ENCODE measurements at regions not wholly inside any gene's neighbourhood (a gene's known extent, or its start where the extent isn't known, plus 50 kb on each side); places are given as distances from the start of the nearest gene placed in this dataset.

DNA sequence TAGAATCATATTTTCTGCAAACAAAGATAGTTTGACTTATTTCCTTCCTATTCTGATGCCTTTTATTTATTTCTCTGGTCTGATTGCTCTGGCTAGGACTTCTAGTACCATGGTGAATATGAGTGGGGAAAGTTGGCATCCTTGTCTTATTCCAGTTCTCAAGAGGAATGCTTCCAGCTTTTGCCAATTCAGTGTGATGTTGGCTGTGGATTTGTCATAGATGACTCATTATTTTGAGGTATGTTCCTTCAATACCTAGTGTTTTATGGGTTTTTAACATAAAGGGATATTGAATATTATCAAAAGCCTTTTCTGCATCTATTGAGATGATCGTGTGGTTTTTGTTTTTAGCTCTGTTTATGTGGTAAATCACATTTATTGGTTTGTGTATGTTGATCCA is 139.4 kb upstream of the CNTN1 start:
- Histone ChIP-seq H3K4ac (ENCODE audit: low read depth, low read length) (no peak overlapping the region), H4K5ac (ENCODE audit: insufficient read length, low read depth, low read length) (no peak overlapping the region), H3T11ph (ENCODE audit: low read length) (no peak overlapping the region), H3K27ac (ENCODE audit: insufficient read length, low read depth, low read length) (no peak overlapping the region), H2AFZ (ENCODE audit: low read length) (no peak overlapping the region), H4K91ac (ENCODE audit: insufficient read length, low read depth, low read length) (no peak overlapping the region), H2BK20ac (ENCODE audit: low read depth, low read length, poor library complexity, severe bottlenecking) (no peak overlapping the region), H3K14ac (ENCODE audit: insufficient read depth, low read length) (no peak overlapping the region), H3K9ac (ENCODE audit: extremely low read depth, insufficient read length, low read length) (no peak overlapping the region), H4K8ac (replicated peaks; ENCODE audit: insufficient read length, low read depth, low read length) (no peak overlapping the region), H3K9me3 (ENCODE audit: control insufficient read depth, low read depth, low read length) (no peaks in the 10 kb centered on the region), H4K20me1 (ENCODE audit: control insufficient read depth, insufficient read depth, insufficient read length) (no peaks in the 10 kb centered on the region), H3K4me1 (ENCODE audit: insufficient read depth, low read length) (no peaks in the 10 kb centered on the region), H3K18ac (ENCODE audit: insufficient read length, low read depth, low read length) (no peak overlapping the region), H2BK5ac (ENCODE audit: insufficient read length, low read length) (no peak overlapping the region), H2AK5ac (ENCODE audit: insufficient read length, low read length) (no peak overlapping the region), H2BK120ac (ENCODE audit: low read depth, low read length, poor library complexity, severe bottlenecking) (no peak overlapping the region), H3K23ac (ENCODE audit: insufficient read length, low read depth, low read length) (no peak overlapping the region), H2BK15ac (ENCODE audit: low read depth, low read length) (no peak overlapping the region), H2BK12ac (ENCODE audit: insufficient read length, low read depth, low read length) (no peak overlapping the region), H3K4me2 (ENCODE audit: insufficient read depth, insufficient read length, low read length) (no peak overlapping the region), H3K79me2 (ENCODE audit: insufficient read depth, low read length) (no peaks in the 10 kb centered on the region), H3K27me3 (ENCODE audit: insufficient read depth, low read length) (no peaks in the 10 kb centered on the region), H3K56ac (ENCODE audit: insufficient read length, low read depth, low read length) (no peak overlapping the region), H3K79me1 (ENCODE audit: insufficient read depth, low read depth, low read length, poor library complexity, severe bottlenecking) (no peaks in the 10 kb centered on the region), H3K23me2 (ENCODE audit: insufficient read length, low read depth, low read length, poor library complexity, severe bottlenecking) (no peaks in the 10 kb centered on the region)
- peaks cover 4 to 5% of the 10 kb centered on the region in 2 experiments for H3K4me1 Mint-ChIP-seq
- peaks cover 6% of the 10 kb centered on the region in 2 experiments; a peak in 4 of 5 replicates for H3K9me3 Mint-ChIP-seq
- H3K36me3 Mint-ChIP-seq (ENCODE audit: insufficient read depth in 1 of 3, low read depth in 3 of 3): no peaks in the 10 kb centered on the region; a peak in 1 of 7 replicates
- DNase-seq: no peak
- no CpG with 5 or more reads among the region's 1 CpG for WGBS (ENCODE audit: extremely low coverage, insufficient read length, low lambda C conversion rate)
- no peak overlapping the region for H3K4me3 Mint-ChIP-seq
- no peak overlapping the region for H3K27ac Mint-ChIP-seq
- TF ChIP-seq, protein P1, sequence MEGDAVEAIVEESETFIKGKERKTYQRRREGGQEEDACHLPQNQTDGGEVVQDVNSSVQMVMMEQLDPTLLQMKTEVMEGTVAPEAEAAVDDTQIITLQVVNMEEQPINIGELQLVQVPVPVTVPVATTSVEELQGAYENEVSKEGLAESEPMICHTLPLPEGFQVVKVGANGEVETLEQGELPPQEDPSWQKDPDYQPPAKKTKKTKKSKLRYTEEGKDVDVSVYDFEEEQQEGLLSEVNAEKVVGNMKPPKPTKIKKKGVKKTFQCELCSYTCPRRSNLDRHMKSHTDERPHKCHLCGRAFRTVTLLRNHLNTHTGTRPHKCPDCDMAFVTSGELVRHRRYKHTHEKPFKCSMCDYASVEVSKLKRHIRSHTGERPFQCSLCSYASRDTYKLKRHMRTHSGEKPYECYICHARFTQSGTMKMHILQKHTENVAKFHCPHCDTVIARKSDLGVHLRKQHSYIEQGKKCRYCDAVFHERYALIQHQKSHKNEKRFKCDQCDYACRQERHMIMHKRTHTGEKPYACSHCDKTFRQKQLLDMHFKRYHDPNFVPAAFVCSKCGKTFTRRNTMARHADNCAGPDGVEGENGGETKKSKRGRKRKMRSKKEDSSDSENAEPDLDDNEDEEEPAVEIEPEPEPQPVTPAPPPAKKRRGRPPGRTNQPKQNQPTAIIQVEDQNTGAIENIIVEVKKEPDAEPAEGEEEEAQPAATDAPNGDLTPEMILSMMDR (conservative IDR thresholded peaks at IDR 0.05): no peak
- no peaks in the 10 kb centered on the region for H3K27me3 Mint-ChIP-seq (ENCODE audit: low read depth)

Data from H9 (cell line).